ENCODE measurements at regions not wholly inside any gene's neighbourhood (a gene's known extent, or its start where the extent isn't known, plus 50 kb on each side); places are given as distances from the start of the nearest gene placed in this dataset.

DNA sequence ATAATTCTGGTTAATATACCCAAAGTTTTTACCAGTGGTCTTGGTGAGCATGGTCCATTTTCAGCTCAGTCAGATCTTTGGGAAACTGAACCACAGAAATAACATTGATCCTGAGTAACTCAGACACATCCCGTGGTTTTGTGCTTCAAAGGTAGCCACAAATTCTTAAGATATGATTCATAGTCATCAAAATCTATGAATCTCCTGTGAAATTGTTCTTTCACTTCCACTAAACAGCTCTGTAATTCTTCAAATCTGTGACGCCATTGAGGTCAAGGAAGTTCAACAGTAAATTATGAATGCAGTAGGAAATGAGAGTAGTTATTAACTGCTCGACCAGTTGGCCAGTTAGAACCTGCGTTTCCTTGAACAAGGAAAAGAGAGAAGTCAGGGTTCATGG, 147.3 kb downstream of the IRS1 start:
- DNase-seq, result no peak

- peak; percentile 89 for DNase-seq
Measured at GRCh38 chr2:226649871-226650660, 149.6 kb downstream of the IRS1 start.

GRCh38 chr2:226649201-226649600, 150.4 kb downstream of the IRS1 start:
- no peak for DNase-seq

DNA sequence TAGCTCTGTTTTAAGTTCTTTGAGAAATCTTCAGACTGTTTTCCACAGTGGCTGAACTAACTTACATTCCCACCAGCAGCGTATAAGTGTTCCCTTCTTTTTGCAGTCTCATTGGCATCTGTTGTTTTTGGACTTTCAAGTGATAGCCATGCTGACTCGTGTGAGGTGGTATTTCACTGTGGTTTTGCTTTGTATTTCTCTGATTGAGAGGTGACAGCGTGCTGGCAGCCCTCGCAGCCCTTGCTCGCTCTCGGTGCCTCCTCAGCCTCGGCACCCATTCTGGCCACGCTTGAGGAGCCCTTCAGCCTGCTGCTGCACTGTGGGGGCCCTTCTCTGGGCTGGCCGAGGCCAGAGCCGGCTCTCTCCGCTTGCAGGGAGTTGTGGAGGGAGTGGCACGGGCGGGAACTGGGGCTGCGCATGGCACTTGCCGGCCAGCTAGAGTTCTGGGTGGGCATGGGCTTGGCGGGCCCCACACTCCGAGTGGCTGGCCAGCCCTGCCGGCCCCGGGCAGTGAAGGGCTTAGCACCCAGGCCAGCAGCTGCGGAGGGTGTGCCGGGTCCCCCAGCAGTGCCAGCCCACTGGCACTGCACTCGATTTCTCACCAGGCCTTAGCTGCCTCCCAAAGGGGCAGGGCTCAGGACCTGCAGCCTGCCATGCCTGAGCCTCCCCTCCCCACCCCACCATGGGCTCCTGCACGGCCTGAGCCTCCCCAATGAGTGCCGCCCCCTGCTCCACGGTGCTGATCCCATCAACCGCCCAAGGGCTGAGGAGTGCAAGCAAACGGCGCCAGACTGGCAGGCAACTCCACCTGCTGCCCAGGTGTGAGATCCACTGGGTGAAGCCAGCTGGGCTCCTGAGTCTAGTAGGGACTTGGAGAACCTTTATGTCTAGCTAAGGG, 151.8 kb downstream of the IRS1 start:
- no peak for DNase-seq

GRCh38 chr2:226644399-226644865, 155.2 kb downstream of the IRS1 start:
- DNase-seq, result peak; percentile 79

DNA sequence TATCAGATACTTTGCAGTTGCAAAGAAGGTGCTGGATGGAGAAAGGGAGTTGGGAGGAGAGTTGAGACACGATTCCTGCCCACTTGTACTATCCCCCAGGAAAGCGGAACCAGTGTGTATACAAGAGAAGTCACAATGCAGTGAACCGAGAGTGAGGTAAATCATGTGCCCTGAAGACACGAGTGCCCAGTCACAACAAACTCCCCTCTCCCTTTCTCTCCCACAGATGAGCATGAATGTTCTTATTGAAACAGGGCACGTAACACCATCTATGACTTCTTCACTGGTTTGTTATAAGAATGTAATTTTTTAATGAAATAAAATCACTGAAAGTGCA, 155.7 kb downstream of the IRS1 start:
- no peak for DNase-seq

GRCh38 chr2:226643030-226643945, 156.3 kb downstream of the IRS1 start:
- DNase-seq, result no peak

- DNase-seq, result no peak
Measured at GRCh38 chr2:226641008-226641407, 158.6 kb downstream of the IRS1 start.

DNA sequence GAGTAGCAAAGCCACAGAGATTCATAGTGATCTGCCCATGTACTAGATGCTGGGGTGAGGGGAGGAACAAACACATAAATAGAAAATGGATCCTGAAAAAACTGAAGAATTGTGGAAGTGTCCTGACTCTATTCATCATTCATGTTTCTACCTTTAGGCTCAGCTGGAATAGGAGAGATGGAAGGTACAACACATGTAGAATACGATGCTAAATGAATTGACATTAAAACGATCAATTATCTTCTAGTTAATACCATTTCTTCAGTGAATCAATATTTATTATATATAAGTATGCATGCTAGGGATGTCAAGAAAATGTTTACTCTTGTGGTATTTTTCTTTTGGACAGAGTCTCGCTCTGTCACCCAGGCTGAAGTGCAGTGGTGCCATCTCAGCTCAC, 159.1 kb downstream of the IRS1 start:
- DNase-seq, result no peak

- no peak for DNase-seq
Measured at GRCh38 chr2:226639550-226639949, 160.1 kb downstream of the IRS1 start.

GRCh38 chr2:226638576-226638975, 161.0 kb downstream of the IRS1 start:
- no peak for DNase-seq

DNA sequence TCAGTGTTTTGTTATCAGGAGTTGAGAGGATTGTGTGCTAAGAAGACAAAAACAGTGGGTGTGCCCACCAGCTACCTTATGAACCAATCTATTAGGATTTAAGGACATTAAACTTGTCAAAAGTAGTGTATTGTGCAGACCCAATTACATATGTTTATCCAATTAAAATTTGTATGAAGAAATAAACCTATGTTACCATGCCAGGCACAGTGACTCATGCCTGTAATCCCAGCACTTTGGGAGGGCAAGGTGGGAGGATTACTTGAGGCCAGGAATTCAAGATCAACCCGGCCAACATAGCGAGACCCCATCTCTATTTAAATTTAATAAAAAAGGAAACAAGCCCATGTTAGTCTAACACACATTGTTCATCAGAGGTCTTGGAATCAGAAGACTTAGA, 162.2 kb downstream of the IRS1 start:
- DNase-seq, result no peak

GRCh38 chr2:226636586-226636985, 163.0 kb downstream of the IRS1 start:
- DNase-seq, result no peak

GRCh38 chr2:226634943-226635604, 164.5 kb downstream of the IRS1 start:
- DNase-seq, result no peak

GRCh38 chr2:226631671-226632070, 167.9 kb downstream of the IRS1 start:
- DNase-seq, result no peak

- DNase-seq, result no peak
Measured at GRCh38 chr2:226631187-226631586, 168.4 kb downstream of the IRS1 start.

- DNase-seq, result no peak
Measured at GRCh38 chr2:226625946-226626345, 173.7 kb downstream of the IRS1 start.

GRCh38 chr2:226623587-226624368, 175.8 kb downstream of the IRS1 start:
- DNase-seq, result no peak

DNA sequence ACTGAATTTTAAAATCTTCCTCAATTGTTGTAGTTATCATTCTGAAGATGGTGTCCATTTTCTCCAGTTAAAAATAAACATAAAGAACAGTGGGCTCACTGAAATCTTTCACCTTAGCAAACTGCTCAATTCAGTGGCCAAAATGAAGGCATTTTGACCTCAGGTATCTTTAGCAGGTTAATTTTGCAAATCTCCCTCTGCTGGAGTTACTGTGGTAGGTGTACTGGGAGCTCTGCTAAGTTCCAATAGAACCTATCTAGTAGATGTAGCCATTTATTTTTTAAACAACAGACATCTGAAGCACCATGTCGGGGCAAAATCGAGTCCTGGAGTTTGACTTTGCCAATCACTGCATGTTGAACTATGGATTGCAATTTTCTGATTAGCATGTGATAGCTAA, 177.1 kb downstream of the IRS1 start:
- no peak for DNase-seq

DNA sequence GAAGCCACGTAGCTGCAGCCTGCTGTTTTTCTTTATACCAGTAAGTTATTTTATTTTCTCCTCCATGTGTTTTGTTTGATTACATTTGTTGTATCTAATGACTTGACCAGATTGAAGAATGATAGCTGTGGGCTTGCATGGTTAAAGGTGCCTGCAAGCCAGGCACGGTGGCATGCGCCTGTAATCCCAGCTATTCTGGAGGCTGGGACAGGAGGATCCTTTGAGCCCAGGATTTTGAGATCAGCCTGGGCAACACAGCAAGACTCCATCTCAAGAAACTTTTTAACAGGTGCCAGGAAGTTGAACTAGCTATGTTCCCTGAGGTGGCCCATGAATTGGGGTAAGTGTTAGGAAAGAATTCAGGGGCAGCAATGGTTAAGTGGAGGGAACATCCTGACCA, 179.4 kb downstream of the IRS1 start:
- DNase-seq, result no peak

GRCh38 chr2:226619707-226620106, 179.9 kb downstream of the IRS1 start:
- DNase-seq, result no peak

Measured in islet precursor cell (in vitro differentiated cells).